ENCODE measurements at regions not wholly inside any gene's neighbourhood (a gene's known extent, or its start where the extent isn't known, plus 50 kb on each side); places are given as distances from the start of the nearest gene placed in this dataset.

GRCh38 chr14:38910092-38910491 lies 192.9 kb downstream of the SEC23A start:
- TF ChIP-seq CTCF (IDR thresholded peaks at IDR 0.05; ENCODE audit: insufficient read depth, low read depth, low read length, missing control alignments): no peak
- no peak for DNase-seq (ENCODE audit: low read depth)
- no peak overlapping the region for H3K4me3 ChIP-seq (ENCODE audit: low read length)

- no peak for DNase-seq (ENCODE audit: low read depth)
- H3K4me3 ChIP-seq (ENCODE audit: low read length): no peak overlapping the region
- TF ChIP-seq CTCF (IDR thresholded peaks at IDR 0.05; ENCODE audit: insufficient read depth, low read depth, low read length, missing control alignments): no peak
Observed at GRCh38 chr14:38904959-38905358, 198.1 kb downstream of the SEC23A start.

GRCh38 chr14:38901791-38902190 lies 201.2 kb downstream of the SEC23A start:
- DNase-seq (ENCODE audit: low read depth): no peak
- H3K4me3 ChIP-seq (ENCODE audit: low read length): no peak overlapping the region
- no peak for TF ChIP-seq CTCF (IDR thresholded peaks at IDR 0.05; ENCODE audit: insufficient read depth, low read depth, low read length, missing control alignments)

GRCh38 chr14:38900887-38901286 lies 202.1 kb downstream of the SEC23A start:
- TF ChIP-seq CTCF (IDR thresholded peaks at IDR 0.05; ENCODE audit: insufficient read depth, low read depth, low read length, missing control alignments): no peak
- no peak for DNase-seq (ENCODE audit: low read depth)
- H3K4me3 ChIP-seq (ENCODE audit: low read length): no peak overlapping the region

- no peak overlapping the region for H3K4me3 ChIP-seq (ENCODE audit: low read length)
- TF ChIP-seq CTCF (IDR thresholded peaks at IDR 0.05; ENCODE audit: insufficient read depth, low read depth, low read length, missing control alignments): no peak
- DNase-seq (ENCODE audit: low read depth): no peak
Observed at GRCh38 chr14:38887696-38888095, 215.3 kb downstream of the SEC23A start.

- no peak for TF ChIP-seq CTCF (IDR thresholded peaks at IDR 0.05; ENCODE audit: insufficient read depth, low read depth, low read length, missing control alignments)
- H3K4me3 ChIP-seq (ENCODE audit: low read length): no peak overlapping the region
Observed at GRCh38 chr14:38884109-38884508, 218.9 kb downstream of the SEC23A start.

GRCh38 chr14:38883127-38883526 lies 219.9 kb downstream of the SEC23A start:
- no peak overlapping the region for H3K4me3 ChIP-seq (ENCODE audit: low read length)
- no peak for TF ChIP-seq CTCF (IDR thresholded peaks at IDR 0.05; ENCODE audit: insufficient read depth, low read depth, low read length, missing control alignments)
- no peak for DNase-seq (ENCODE audit: low read depth)

More at GRCh38 chr14:38884109-38884508, 218.9 kb downstream of the SEC23A start:
- no peak for DNase-seq (ENCODE audit: low read depth)
